ENCODE measurements at regions not wholly inside any gene's neighbourhood (a gene's known extent, or its start where the extent isn't known, plus 50 kb on each side); places are given as distances from the start of the nearest gene placed in this dataset.

GRCh38 chr14:104316121-104316722, 177.8 kb downstream of the KIF26A start:
- H3K36me3 ChIP-seq (ENCODE audit: insufficient read depth, low read length), result no peaks in the 10 kb centered on the region

GRCh38 chr14:104316723-104317491, 178.5 kb downstream of the KIF26A start:
- Histone ChIP-seq H3K4me1 (ENCODE audit: insufficient read depth, low read length) (no peaks in the 10 kb centered on the region), H2AFZ (ENCODE audit: low read depth, low read length) (no peak overlapping the region), H3K36me3 (ENCODE audit: insufficient read depth, low read length) (no peaks in the 10 kb centered on the region), H3K27me3 (ENCODE audit: insufficient read depth, low read length) (peaks cover 38% of the 10 kb centered on the region), H3K4me3 (ENCODE audit: low read length) (no peak overlapping the region), H3K9me3 (ENCODE audit: low read length) (no peaks in the 10 kb centered on the region)

More at GRCh38 chr14:104316121-104316722, 177.8 kb downstream of the KIF26A start:
- Histone ChIP-seq H3K4me1 (ENCODE audit: insufficient read depth, low read length) (no peaks in the 10 kb centered on the region), H3K9me3 (ENCODE audit: low read length) (no peaks in the 10 kb centered on the region), H2AFZ (ENCODE audit: low read depth, low read length) (no peak overlapping the region), H3K27me3 (ENCODE audit: insufficient read depth, low read length) (peaks cover 38% of the 10 kb centered on the region), H3K4me3 (ENCODE audit: low read length) (no peak overlapping the region)

GRCh38 chr14:104317492-104317805, 179.1 kb downstream of the KIF26A start:
- H3K27me3 ChIP-seq (ENCODE audit: insufficient read depth, low read length), result peaks cover 38% of the 10 kb centered on the region
- no peaks in the 10 kb centered on the region for H3K36me3 ChIP-seq (ENCODE audit: insufficient read depth, low read length)
- no peaks in the 10 kb centered on the region for H3K4me1 ChIP-seq (ENCODE audit: insufficient read depth, low read length)
- no peaks in the 10 kb centered on the region for H3K9me3 ChIP-seq (ENCODE audit: low read length)
- no peak overlapping the region for H3K4me3 ChIP-seq (ENCODE audit: low read length)
- H2AFZ ChIP-seq (ENCODE audit: low read depth, low read length), result no peak overlapping the region

DNA sequence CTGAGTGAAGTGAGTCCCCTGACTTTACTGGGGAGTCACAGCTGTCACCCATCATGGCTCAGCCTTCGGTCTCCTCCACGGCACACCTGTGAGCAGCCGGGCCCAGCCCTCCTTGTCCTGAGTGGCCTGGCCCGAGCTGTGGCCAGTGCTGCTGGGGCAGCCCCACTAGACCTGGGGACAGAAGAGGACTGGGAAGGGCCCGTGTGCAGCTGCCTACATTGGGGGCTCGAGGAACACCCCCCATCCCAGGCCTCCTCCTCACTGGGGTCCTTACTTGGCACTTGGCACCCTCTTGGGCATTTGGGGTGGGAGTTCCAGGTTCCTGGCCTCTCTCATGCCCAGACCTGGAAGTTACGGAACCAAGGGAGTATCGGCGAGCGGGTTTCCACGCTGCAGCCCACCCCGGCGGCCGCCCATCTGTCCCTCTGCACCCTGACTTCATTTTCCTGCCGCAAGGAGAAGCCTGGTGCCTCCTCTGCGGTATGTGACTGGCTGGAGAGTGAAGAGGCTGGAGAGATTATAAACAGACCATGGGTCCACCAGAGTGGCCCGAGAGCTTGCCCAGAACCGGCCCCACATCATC, 179.7 kb downstream of the KIF26A start:
- Histone ChIP-seq H3K9me3 (ENCODE audit: low read length) (no peaks in the 10 kb centered on the region), H3K4me3 (ENCODE audit: low read length) (no peak overlapping the region), H3K27me3 (ENCODE audit: insufficient read depth, low read length) (peaks cover 38% of the 10 kb centered on the region), H3K4me1 (ENCODE audit: insufficient read depth, low read length) (no peaks in the 10 kb centered on the region), H2AFZ (ENCODE audit: low read depth, low read length) (no peak overlapping the region), H3K36me3 (ENCODE audit: insufficient read depth, low read length) (no peaks in the 10 kb centered on the region)

DNA sequence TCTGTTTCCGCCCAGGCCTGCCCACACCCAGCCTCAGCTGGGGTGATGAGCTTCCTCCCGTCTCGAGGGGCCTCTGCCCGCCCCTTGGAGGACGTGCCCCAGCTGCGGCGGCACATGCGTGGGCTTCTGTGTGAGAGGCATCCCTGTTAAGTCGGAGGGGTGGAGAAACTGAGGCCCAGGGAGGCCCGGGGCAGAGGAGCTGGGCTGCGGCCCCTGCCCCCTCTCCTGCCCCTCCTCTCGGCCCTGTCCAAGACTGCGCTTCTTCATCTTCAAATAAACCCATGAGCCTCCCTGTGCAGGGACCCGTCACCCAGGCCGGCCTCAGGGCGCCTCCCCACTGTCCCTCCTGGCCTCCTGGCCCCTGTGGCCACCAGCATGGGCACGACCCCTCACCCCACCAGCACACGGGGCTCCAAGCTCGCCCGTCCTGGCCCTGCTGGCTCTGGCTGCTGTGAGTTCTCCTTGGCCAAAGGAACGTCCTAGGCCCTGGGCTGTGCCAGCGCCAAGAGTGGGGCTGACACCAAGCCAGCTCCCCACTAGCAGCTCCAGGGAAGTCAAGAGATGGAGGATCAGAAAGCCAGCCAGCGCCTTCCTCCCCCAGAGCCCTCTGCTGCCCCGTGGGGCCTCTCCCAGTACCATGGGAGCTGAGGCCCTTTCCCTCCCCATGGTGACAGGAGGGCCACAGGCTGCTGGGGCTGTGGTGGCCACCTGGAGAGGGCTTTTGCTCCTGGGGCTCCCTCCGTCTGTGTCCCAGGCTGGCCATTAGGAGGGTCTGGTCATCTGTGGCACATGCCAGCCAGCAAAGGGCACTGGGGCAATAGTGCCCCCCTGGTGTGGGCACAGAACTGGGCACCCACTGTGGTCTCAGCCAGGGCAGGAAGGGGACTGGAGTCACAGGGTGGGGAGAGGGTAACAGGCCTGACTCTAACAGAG, 180.4 kb downstream of the KIF26A start:
- no peak overlapping the region for H3K4me3 ChIP-seq (ENCODE audit: low read length)
- H3K36me3 ChIP-seq (ENCODE audit: insufficient read depth, low read length), result no peaks in the 10 kb centered on the region
- peaks cover 33% of the 10 kb centered on the region for H3K27me3 ChIP-seq (ENCODE audit: insufficient read depth, low read length)
- H3K4me1 ChIP-seq (ENCODE audit: insufficient read depth, low read length), result no peaks in the 10 kb centered on the region
- no peak overlapping the region for H2AFZ ChIP-seq (ENCODE audit: low read depth, low read length)
- H3K9me3 ChIP-seq (ENCODE audit: low read length), result no peaks in the 10 kb centered on the region

- H2AFZ ChIP-seq (ENCODE audit: low read depth, low read length), result no peak overlapping the region
- peaks cover 33% of the 10 kb centered on the region for H3K27me3 ChIP-seq (ENCODE audit: insufficient read depth, low read length)
- no peaks in the 10 kb centered on the region for H3K9me3 ChIP-seq (ENCODE audit: low read length)
- no peaks in the 10 kb centered on the region for H3K36me3 ChIP-seq (ENCODE audit: insufficient read depth, low read length)
- no peak overlapping the region for H3K4me3 ChIP-seq (ENCODE audit: low read length)
- no peaks in the 10 kb centered on the region for H3K4me1 ChIP-seq (ENCODE audit: insufficient read depth, low read length)
Measured at GRCh38 chr14:104319491-104320241, 181.3 kb downstream of the KIF26A start.

- Histone ChIP-seq H3K36me3 (ENCODE audit: insufficient read depth, low read length) (no peaks in the 10 kb centered on the region), H3K4me3 (ENCODE audit: low read length) (no peak overlapping the region), H3K4me1 (ENCODE audit: insufficient read depth, low read length) (no peaks in the 10 kb centered on the region), H3K9me3 (ENCODE audit: low read length) (no peaks in the 10 kb centered on the region), H2AFZ (ENCODE audit: low read depth, low read length) (no peak overlapping the region), H3K27me3 (ENCODE audit: insufficient read depth, low read length) (peaks cover 33% of the 10 kb centered on the region)
Measured at GRCh38 chr14:104320611-104321086, 182.3 kb downstream of the KIF26A start.

GRCh38 chr14:104321088-104321801, 182.9 kb downstream of the KIF26A start:
- Histone ChIP-seq H3K4me1 (ENCODE audit: insufficient read depth, low read length) (no peaks in the 10 kb centered on the region), H3K36me3 (ENCODE audit: insufficient read depth, low read length) (no peaks in the 10 kb centered on the region), H3K9me3 (ENCODE audit: low read length) (no peaks in the 10 kb centered on the region), H2AFZ (ENCODE audit: low read depth, low read length) (no peak overlapping the region), H3K27me3 (ENCODE audit: insufficient read depth, low read length) (peaks cover 32% of the 10 kb centered on the region), H3K4me3 (ENCODE audit: low read length) (no peak overlapping the region)

- peaks cover 27% of the 10 kb centered on the region for H3K27me3 ChIP-seq (ENCODE audit: insufficient read depth, low read length)
- H3K36me3 ChIP-seq (ENCODE audit: insufficient read depth, low read length), result no peaks in the 10 kb centered on the region
- no peaks in the 10 kb centered on the region for H3K4me1 ChIP-seq (ENCODE audit: insufficient read depth, low read length)
- H3K4me3 ChIP-seq (ENCODE audit: low read length), result no peak overlapping the region
- no peaks in the 10 kb centered on the region for H3K9me3 ChIP-seq (ENCODE audit: low read length)
- H2AFZ ChIP-seq (ENCODE audit: low read depth, low read length), result no peak overlapping the region
Measured at GRCh38 chr14:104321802-104322130, 183.4 kb downstream of the KIF26A start.

- H2AFZ ChIP-seq (ENCODE audit: low read depth, low read length), result no peak overlapping the region
- no peaks in the 10 kb centered on the region for H3K4me1 ChIP-seq (ENCODE audit: insufficient read depth, low read length)
- no peaks in the 10 kb centered on the region for H3K36me3 ChIP-seq (ENCODE audit: insufficient read depth, low read length)
- no peaks in the 10 kb centered on the region for H3K9me3 ChIP-seq (ENCODE audit: low read length)
- no peak overlapping the region for H3K4me3 ChIP-seq (ENCODE audit: low read length)
- peaks cover 17% of the 10 kb centered on the region for H3K27me3 ChIP-seq (ENCODE audit: insufficient read depth, low read length)
Measured at GRCh38 chr14:104322531-104323366, 184.4 kb downstream of the KIF26A start.

GRCh38 chr14:104323551-104324175, 185.3 kb downstream of the KIF26A start:
- H2AFZ ChIP-seq (ENCODE audit: low read depth, low read length), result no peak overlapping the region
- H3K36me3 ChIP-seq (ENCODE audit: insufficient read depth, low read length), result no peaks in the 10 kb centered on the region
- H3K4me3 ChIP-seq (ENCODE audit: low read length), result no peak overlapping the region
- peaks cover 10% of the 10 kb centered on the region for H3K27me3 ChIP-seq (ENCODE audit: insufficient read depth, low read length)
- H3K4me1 ChIP-seq (ENCODE audit: insufficient read depth, low read length), result no peaks in the 10 kb centered on the region
- H3K9me3 ChIP-seq (ENCODE audit: low read length), result no peaks in the 10 kb centered on the region

All from neuron (in vitro differentiated cells).